Motor neuron (in vitro differentiated cells): ENCODE measurements at regions not wholly inside any gene's neighbourhood (a gene's known extent, or its start where the extent isn't known, plus 50 kb on each side); places are given as distances from the start of the nearest gene placed in this dataset.
A peak's percentile ranks its signal among the peaks of the same experiment; 100 is the strongest.
"Not testable (repeated sequence)": the region's sequence is repeated elsewhere in the genome, so short reads cannot be mapped to it uniquely, and the experiment has no call there.

Experiments
- ATAC-seq, 8 experiments: fragments of 200-7000 bp; cut with Tn5 transposase; replicated peaks in 6 of 8; 2 replicates each; pipeline ENCODE4 v1.8.0; 2021; ENCODE audit warnings: mild to moderate bottlenecking in 8 of 8, moderate library complexity in 8 of 8
- H3K27ac ChIP-seq, 2 donors: fragments of 250-450 bp; sonication (Bioruptor Pico); 2 replicates each; pipeline ENCODE4 v1.9.0; 2021; ENCODE audit warnings: antibody characterized with exemption in 2 of 2, mild to moderate bottlenecking in 2 of 2, moderate library complexity in 1 of 2
- H3K4me1 ChIP-seq, 2 donors: fragments of 250-450 bp; sonication (Bioruptor Pico); replicated peaks in 1 of 2; 2 replicates each; pipeline ENCODE4 v1.6.1; 2021; ENCODE audit warnings: antibody characterized with exemption in 2 of 2, mild to moderate bottlenecking in 2 of 2, moderate library complexity in 1 of 2
- H3K4me3 ChIP-seq, 5 donors: fragments of 250-450 bp; sonication (Bioruptor Pico); 2 replicates each; pipeline ENCODE4 v1.9.0; 2021; ENCODE audit warnings: antibody characterized with exemption in 5 of 5, mild to moderate bottlenecking in 5 of 5, moderate library complexity in 4 of 5
- WGBS, 10 experiments: fragments of 450-650 bp; shearing (Covaris generic); methylation state at CpG; one replicate each; pipeline ENCODE4 v1.0.0; 2022; 5-methylcytosine and 5-hydroxymethylcytosine counted together
- in situ Hi-C, 9 experiments: fragments of 400-800 bp; cut with MboI; loops; one replicate each; pipeline ENCODE4 v1.15.0; 2021; ENCODE audit warnings: low sequenced_read_pairs in 9 of 9, low pct_unique_long_range_greater_than_20kb in 2 of 9; ENCODE audit not compliant: unreplicated experiment in 9 of 9

DNA sequence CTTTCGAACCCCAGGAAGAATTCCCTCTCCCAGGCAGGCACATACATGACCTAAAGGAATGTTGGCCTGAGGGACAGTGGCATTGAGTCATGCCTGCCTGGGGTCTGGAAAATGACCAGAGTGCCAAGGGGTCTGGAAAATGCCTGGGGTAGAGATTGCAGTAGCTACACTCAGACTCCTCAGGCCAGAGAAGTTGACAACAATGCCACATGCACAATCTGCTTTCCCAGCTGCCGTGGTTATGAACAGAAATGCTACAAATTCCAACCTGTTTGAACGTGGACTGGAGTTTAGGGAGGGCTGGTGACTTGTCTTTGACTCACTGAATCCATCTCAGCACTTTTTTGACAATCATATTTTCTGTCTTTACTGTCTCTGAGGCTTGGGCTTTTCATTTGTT, 250.0 kb downstream of the ABCC12 start:
- 0 to 91% (median 60%) methylated on average over 1 to 3 of the region's 3 CpGs; no CpG with 5 or more reads in 1 of the 10 experiments for WGBS, 10 experiments
- ATAC-seq: peak in 1 of 8 experiments; percentile 50
- Histone ChIP-seq H3K4me1 (no peaks in the 10 kb centered on the region), H3K4me3 (no peak overlapping the region), H3K27ac (no peak overlapping the region)
- in situ Hi-C loops: no loop called here

DNA sequence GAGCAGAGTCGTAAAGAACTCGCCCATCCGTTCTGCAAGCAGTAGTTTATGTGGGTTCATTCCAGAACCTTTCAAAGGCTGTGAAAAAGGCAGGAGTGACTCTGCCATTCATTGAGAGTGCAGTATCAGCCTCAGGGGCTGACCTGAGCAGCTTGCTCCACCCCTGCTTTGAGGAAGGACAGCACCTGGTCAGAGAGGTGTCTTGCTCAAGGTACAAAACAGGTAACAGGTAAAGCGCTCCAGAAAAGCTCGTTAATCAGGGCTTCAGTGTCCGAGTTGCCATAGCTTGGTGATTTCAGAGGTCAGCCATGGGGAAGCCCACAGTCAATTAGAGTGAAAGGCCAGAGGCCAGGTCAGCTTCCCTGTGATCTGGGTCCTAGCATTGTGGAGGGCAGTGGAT, 251.1 kb downstream of the ABCC12 start:
- 32 to 95% (median 75%) methylated on average over 1 to 6 of the region's 6 CpGs; no CpG with 5 or more reads in 6 of the 10 experiments for WGBS, 10 experiments

GRCh38 chr16:47903470-47903869, 252.3 kb downstream of the ABCC12 start:
- Histone ChIP-seq H3K27ac (no peak overlapping the region), H3K4me3 (no peak overlapping the region), H3K4me1 (no peaks in the 10 kb centered on the region)
- in situ Hi-C loops: no loop called here
- WGBS, 10 experiments: 18 to 100% (median 78%) methylated on average over 1 to 10 of the region's 10 CpGs
- ATAC-seq: no peak

More for the DNA sequence above, 251.1 kb downstream of the ABCC12 start:
- in situ Hi-C loops: no loop called here
- Histone ChIP-seq H3K4me3 (no peak overlapping the region), H3K4me1 (no peaks in the 10 kb centered on the region), H3K27ac (no peak overlapping the region)
- ATAC-seq: no peak

- H3K4me3 ChIP-seq, in situ Hi-C loops: not testable (repeated sequence)
- Histone ChIP-seq H3K4me1 (peaks cover 10 to 49% of the 10 kb centered on the region in 2 donors), H3K27ac (peak overlapping the region in 1 of 2 donors; percentile 61)
- peak in 5 of 8 experiments; percentile 40 to 51 (median 47) for ATAC-seq
- WGBS, 10 experiments: 0 to 60% (median 9%) methylated on average over 1 to 4 of the region's 5 CpGs; no CpG with 5 or more reads in 7 of the 10 experiments
Measured at GRCh38 chr16:47897105-47897504, 258.7 kb downstream of the ABCC12 start.

- no peak overlapping the region for H3K27ac ChIP-seq
- peak in 4 of 8 experiments; percentile 26 to 95 (median 62) for ATAC-seq
- in situ Hi-C loops: no loop called here
- WGBS, 10 experiments: 0 to 100% (median 88%) methylated on average over 1 to 8 of the region's 10 CpGs; no CpG with 5 or more reads in 1 of the 10 experiments
- no peak overlapping the region for H3K4me3 ChIP-seq
- H3K4me1 ChIP-seq: peaks cover 10 to 52% of the 10 kb centered on the region in 2 donors
Measured at GRCh38 chr16:47895146-47895545, 260.6 kb downstream of the ABCC12 start.

DNA sequence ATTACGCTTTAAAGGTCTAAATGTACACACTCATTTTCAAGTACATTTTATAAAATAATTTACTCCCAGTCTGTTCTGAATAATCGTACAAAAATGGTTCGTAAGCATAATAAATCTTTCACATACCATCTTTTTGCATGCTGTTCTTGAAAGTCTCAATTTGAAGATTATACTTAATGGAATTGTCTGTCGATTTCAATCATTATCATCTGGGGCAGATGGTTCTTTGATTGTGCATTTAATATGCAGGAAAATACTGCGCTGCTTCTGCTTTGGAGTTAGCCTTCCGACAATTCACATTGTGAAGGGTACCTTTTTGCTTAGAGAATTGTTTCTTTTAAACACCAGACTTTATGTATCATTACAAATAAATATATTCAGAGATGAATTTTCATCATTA, 262.8 kb downstream of the ABCC12 start:
- in situ Hi-C loops: no loop called here
- H3K27ac ChIP-seq: peak overlapping the region in 1 of 2 donors; percentile 3
- H3K4me1 ChIP-seq: peaks cover 15 to 59% of the 10 kb centered on the region in 2 donors
- H3K4me3 ChIP-seq: no peak overlapping the region
- peak in 2 of 8 experiments; percentile 44 to 55 for ATAC-seq
- WGBS, 10 experiments: 18 to 82% (median 64%) methylated on average over 3 to 6 of the region's 6 CpGs

DNA sequence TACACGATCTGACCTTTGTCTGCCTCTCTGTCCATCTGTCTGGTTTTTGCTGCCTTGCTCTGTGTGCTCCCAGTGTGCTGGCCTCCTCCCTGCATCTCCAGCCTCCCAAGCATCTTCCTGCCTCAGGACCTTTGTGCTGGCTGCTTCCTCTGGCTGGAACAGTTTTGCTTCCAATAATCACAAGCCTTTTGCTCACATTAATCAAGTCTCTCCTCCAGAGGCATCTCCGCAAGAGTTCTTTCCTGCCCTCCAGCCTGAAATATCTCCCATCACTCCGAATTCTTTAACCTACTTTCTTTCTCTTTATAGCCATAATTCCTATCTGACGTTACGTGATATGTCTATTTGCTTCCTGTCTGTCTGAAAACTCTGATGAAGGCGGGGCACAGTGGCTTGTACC, 267.1 kb downstream of the ABCC12 start:
- in situ Hi-C loops: no loop called here
- 40 to 92% (median 72%) methylated on average over 2 to 6 of the region's 6 CpGs for WGBS, 10 experiments
- ATAC-seq: no peak
- no peak overlapping the region for H3K27ac ChIP-seq
- H3K4me1 ChIP-seq: peaks cover 40 to 69% of the 10 kb centered on the region in 2 donors
- H3K4me3 ChIP-seq: no peak overlapping the region

- H3K4me3 ChIP-seq: no peak overlapping the region
- peak overlapping the region; percentile 1 to 89 for H3K27ac ChIP-seq
- in situ Hi-C loops: no loop called here
- peaks cover 40 to 64% of the 10 kb centered on the region in 2 donors for H3K4me1 ChIP-seq
- ATAC-seq: peak in 1 of 8 experiments; percentile 3
- WGBS, 10 experiments: 0 to 72% (median 40%) methylated on average over 2 to 3 of the region's 3 CpGs; no CpG with 5 or more reads in 2 of the 10 experiments
Measured at GRCh38 chr16:47888142-47888541, 267.7 kb downstream of the ABCC12 start.

GRCh38 chr16:47887496-47887895, 268.3 kb downstream of the ABCC12 start:
- peak overlapping the region in 1 of 5 donors; percentile 6 for H3K4me3 ChIP-seq
- peak overlapping the region; percentile 84 to 89 for H3K27ac ChIP-seq
- peak; percentile 32 to 95 (median 60) for ATAC-seq
- WGBS, 10 experiments: 0 to 21% (median 6%) methylated on average over 2 to 5 of the region's 5 CpGs; no CpG with 5 or more reads in 4 of the 10 experiments
- peaks cover 40 to 57% of the 10 kb centered on the region in 2 donors for H3K4me1 ChIP-seq
- in situ Hi-C loops: no loop called here

- H3K4me1 ChIP-seq: peaks cover 40 to 51% of the 10 kb centered on the region in 2 donors
- ATAC-seq: peak in 7 of 8 experiments; percentile 28 to 89 (median 83)
- WGBS, 10 experiments: 0 to 50% (median 10%) methylated on average over 1 to 6 of the region's 11 CpGs; no CpG with 5 or more reads in 2 of the 10 experiments
- in situ Hi-C loops: no loop called here
- peak overlapping the region in 1 of 5 donors; percentile 6 for H3K4me3 ChIP-seq
- peak overlapping the region; percentile 84 to 89 for H3K27ac ChIP-seq
Measured at GRCh38 chr16:47886631-47887415, 269.0 kb downstream of the ABCC12 start.

DNA sequence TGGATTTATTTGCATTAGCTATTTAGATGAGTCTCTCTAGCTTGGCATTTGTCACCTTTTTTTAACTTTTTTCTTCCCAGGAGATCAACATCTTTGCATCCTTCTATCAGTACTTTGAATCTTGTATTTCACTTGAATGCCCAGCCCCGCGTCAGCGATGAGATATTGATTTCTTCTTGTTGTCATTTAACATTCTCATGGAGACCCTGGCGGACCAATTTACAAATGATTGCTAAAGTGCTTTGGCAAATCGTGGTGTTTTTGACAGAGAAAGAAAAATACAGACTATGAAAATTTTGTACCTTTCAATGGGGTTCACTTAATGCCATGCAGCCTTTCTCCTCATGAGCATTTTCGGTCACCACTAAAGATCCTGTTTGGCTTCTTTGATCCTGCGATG, 269.7 kb downstream of the ABCC12 start:
- Histone ChIP-seq H3K27ac (peak overlapping the region; percentile 4 to 55), H3K4me3 (peak overlapping the region in 2 of 5 donors; percentile 2 to 5), H3K4me1 (peaks cover 40 to 51% of the 10 kb centered on the region in 2 donors)
- in situ Hi-C loops: no loop called here
- 34 to 82% (median 48%) methylated on average over 2 to 7 of the region's 7 CpGs; no CpG with 5 or more reads in 1 of the 10 experiments for WGBS, 10 experiments
- ATAC-seq: no peak

DNA sequence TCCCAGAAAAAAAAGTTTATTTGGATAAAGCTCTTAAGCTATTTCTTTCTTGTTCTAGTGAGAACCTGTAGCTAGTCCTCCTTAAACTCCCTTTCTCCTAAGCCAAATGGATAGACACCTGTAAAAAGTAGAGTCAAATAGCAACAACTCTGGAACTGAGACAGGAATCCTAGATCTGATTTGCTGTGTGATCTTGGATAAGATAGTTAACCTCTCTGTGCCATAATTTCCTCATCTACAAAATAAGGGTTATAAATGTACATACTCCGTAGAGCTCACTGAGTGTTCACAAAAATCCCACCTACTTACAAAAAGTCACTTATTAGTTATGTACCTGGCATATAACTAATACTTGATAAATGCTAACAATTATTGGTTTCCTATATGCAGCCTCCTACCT, 270.3 kb downstream of the ABCC12 start:
- Histone ChIP-seq H3K4me3 (no peak overlapping the region), H3K4me1 (peaks cover 40 to 51% of the 10 kb centered on the region in 2 donors), H3K27ac (no peak overlapping the region)
- in situ Hi-C loops: no loop called here
- WGBS, 10 experiments: 0 to 100% (median 90%) methylated on average over 1 of the region's 1 CpG; no CpG with 5 or more reads in 2 of the 10 experiments
- no peak for ATAC-seq

DNA sequence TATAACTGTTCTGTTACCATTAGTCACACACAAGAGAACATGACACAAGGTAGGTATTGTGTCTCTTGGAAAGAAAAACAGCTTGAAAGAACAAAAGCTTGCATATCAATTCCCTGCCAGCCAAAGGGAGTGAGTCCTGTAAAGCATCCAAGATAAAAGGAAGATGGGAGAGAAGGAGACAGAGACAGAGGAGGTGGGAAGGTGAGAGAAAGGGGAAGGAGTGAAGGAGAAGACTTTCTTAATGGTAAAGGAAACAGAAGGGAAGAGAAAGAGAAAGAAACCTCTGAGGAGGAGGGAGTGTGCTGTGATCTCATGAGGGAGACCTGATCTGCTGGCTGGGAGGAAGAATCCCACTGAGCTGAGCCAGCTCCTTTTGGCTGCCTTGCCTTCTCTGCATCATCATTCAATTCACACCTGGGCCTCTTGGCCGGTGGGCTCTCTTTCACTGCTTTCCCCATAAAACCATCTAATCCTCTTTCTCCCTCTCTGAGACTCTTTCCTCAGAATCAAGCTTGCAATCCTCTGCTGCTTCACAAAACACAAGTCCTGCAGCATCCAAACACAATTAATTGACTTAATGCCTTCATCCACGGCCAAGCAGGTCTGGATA, 271.6 kb downstream of the ABCC12 start:
- no peak for ATAC-seq
- in situ Hi-C loops: no loop called here
- Histone ChIP-seq H3K4me1 (peaks cover 40 to 51% of the 10 kb centered on the region in 2 donors), H3K4me3 (no peak overlapping the region), H3K27ac (peak overlapping the region; percentile 43 to 45)
- WGBS, 10 experiments: 0 to 10% (median 0%) methylated on average over 1 to 2 of the region's 2 CpGs; no CpG with 5 or more reads in 4 of the 10 experiments
